PC-3 (cell line): ENCODE measurements at regions not wholly inside any gene's neighbourhood (a gene's known extent, or its start where the extent isn't known, plus 50 kb on each side); places are given as distances from the start of the nearest gene placed in this dataset.

Experiments used
- CTCF ChIP-seq: fragments of 300-600 bp; sonication (generic); conservative IDR thresholded peaks from 2 replicates; pipeline ENCODE4 v1.5.1; 2017; ENCODE audit warnings: antibody characterized with exemption, low read depth, mild to moderate bottlenecking, low read length
- EZH2phosphoT487 ChIP-seq: fragments of 300-600 bp; sonication (generic); IDR thresholded peaks from 2 replicates; pipeline ENCODE4 v1.6.1; 2018; ENCODE audit warnings: mild to moderate bottlenecking, antibody characterized with exemption, low read length, borderline replicate concordance

- TF ChIP-seq EZH2phosphoT487, result no peak
- no peak for TF ChIP-seq CTCF
Observed at GRCh38 chr4:91894006-91894405, 409.8 kb upstream of the GRID2 start.
